ENCODE measurements at regions not wholly inside any gene's neighbourhood (a gene's known extent, or its start where the extent isn't known, plus 50 kb on each side); places are given as distances from the start of the nearest gene placed in this dataset.
"Not testable (repeated sequence)": the region's sequence is repeated elsewhere in the genome, so short reads cannot be mapped to it uniquely, and the experiment has no call there.

DNA sequence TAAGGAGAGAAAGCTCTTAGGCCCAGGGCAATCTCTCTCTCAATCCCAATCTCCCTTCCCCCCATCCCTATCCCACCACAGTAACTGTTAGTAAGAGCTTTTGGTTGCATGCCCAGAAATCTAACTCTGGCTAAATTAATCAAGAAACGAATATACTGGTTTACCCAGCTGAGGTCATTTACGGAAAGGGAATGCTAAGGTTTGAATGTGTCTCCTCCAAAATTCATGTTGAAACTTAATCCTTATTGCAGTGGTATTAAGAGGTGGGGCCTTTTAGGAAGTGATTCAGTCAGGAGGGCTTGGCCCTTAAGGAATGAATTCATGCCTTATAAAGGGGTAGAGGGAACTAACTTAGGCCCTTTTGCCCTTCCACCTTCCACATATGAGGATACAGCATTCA lies 72.2 kb downstream of the NPIPA5 start:
- not testable (repeated sequence) for TF ChIP-seq POLR2AphosphoS5 (IDR thresholded peaks at IDR 0.05)
- TF ChIP-seq, protein P1, sequence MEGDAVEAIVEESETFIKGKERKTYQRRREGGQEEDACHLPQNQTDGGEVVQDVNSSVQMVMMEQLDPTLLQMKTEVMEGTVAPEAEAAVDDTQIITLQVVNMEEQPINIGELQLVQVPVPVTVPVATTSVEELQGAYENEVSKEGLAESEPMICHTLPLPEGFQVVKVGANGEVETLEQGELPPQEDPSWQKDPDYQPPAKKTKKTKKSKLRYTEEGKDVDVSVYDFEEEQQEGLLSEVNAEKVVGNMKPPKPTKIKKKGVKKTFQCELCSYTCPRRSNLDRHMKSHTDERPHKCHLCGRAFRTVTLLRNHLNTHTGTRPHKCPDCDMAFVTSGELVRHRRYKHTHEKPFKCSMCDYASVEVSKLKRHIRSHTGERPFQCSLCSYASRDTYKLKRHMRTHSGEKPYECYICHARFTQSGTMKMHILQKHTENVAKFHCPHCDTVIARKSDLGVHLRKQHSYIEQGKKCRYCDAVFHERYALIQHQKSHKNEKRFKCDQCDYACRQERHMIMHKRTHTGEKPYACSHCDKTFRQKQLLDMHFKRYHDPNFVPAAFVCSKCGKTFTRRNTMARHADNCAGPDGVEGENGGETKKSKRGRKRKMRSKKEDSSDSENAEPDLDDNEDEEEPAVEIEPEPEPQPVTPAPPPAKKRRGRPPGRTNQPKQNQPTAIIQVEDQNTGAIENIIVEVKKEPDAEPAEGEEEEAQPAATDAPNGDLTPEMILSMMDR (IDR thresholded peaks at IDR 0.05): not testable (repeated sequence)

Data from upper lobe of left lung (tissue), 4 donors.